SW 1271 (cell line): ENCODE measurements at regions not wholly inside any gene's neighbourhood (a gene's known extent, or its start where the extent isn't known, plus 50 kb on each side); places are given as distances from the start of the nearest gene placed in this dataset.

Experiments used
- DNase-seq, 2 experiments: peaks; one replicate each; lab custom pipeline; 2025; lab: John Stamatoyannopoulos, UW

GRCh38 chr5:5005353-5005752 is 134.8 kb upstream of the ADAMTS16 start:
- no peak for DNase-seq

GRCh38 chr5:5006548-5006947 is 133.6 kb upstream of the ADAMTS16 start:
- no peak for DNase-seq

DNA sequence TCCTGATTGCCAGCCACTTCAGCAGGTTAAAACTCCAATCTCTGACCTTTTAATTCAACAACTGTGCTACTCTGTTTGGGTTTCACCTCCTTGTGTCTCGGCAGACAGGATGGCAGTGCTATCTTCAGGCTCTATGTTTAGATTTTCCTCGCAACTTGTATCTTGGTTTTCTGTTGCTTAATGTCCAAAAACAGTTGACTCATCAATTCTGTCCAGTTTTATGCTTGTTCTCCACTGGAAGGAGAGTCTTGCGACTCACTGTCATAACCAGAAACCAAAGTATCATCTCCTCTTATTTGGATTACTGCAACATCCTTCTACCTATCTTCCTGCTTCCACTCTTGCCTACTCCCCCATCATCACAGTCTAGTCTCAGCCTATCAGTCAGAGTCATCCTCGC is 130.9 kb upstream of the ADAMTS16 start:
- DNase-seq, result no peak

- no peak for DNase-seq
Observed at GRCh38 chr5:5011151-5011550, 129.0 kb upstream of the ADAMTS16 start.

GRCh38 chr5:5014586-5015235 is 125.4 kb upstream of the ADAMTS16 start:
- no peak for DNase-seq

DNA sequence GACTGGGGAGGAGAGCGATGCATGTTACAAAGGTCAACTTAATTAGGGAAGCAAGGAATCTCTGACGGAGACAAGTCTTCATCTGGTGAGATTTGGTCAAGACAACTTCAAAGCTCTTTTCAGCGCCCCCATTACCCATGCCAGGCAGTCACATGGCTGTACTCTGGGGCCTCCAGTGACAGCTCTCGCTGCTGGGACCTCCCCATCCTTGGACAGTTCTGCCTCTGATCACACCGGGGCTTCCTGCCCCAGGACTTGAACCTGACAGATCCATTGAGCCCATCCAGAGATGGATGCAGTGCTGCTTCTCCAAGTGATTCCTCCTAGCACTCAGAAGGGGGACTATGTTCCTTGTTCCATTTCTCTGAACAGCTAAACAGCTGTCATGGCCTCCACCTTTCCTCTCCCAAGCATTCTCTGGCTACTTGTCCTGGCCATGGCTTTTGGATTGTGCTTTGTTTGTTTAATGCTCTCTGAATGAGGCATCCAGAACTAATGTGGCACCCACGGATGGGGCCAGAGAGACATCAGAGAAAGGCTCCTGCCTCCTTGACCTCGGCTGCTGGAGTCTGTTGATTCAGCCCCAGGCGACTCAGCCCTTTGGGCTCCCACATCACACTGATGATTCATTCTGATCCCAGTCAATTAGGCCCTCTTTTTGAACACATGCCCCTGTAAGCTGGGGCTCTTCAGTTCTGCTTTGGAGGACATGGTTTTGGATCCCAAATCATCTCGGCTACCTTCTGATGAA is 122.1 kb upstream of the ADAMTS16 start:
- DNase-seq, result no peak

DNA sequence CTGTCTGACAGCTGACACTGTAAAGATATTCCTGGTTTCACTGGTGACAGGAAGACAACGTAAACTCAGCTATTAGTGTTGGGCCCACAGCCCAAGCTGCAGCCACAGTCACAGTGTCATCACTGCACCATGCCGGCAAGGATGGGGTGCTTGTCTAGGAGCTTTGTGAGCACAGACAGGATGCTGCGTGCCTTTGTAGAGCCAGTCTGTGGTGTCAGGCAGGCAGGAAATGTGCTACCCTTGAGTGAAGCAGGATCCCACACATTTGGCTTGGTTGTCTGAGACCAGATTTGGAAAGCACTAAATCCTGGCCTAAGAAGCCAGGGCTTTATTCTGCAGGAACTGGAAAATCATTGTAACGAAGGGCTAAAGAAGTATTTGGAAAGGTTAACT is 121.6 kb upstream of the ADAMTS16 start:
- no peak for DNase-seq

- DNase-seq, result no peak
Observed at GRCh38 chr5:5021436-5021835, 118.7 kb upstream of the ADAMTS16 start.

- DNase-seq, result no peak
Observed at GRCh38 chr5:5025098-5025773, 114.9 kb upstream of the ADAMTS16 start.

DNA sequence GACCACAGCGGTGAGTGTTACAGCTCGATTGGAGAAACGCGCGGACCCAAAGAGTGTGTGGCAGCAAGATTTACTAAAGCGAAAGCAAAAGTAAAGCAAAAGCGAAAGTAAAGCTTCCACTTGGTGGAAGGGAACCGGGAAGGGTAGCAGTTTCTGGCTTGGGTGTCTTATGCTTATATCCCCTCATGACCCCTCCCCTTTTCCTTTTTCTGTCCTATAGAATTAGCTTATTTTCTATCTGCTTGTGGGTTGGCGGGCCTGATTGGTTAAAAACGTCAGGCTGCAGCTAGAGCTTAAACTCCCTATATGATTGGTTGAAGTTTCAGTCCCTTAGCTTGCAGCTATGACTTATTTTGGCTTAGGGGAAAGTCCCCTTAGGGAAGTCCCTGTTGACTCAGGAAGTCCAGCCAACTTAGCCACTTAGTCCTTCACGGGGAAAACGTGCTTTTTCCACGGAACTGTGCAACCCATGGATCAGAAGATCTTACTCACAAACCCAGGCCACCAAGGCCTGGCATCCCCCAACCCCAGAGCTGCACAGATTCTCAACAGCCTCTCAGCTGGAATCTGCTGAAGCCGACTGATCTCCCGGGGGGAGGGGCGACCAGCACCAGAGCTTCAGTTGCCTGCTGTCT is 114.2 kb upstream of the ADAMTS16 start:
- peak in 1 of 2 experiments; percentile 62 for DNase-seq

GRCh38 chr5:5026409-5026785 is 113.7 kb upstream of the ADAMTS16 start:
- no peak for DNase-seq

GRCh38 chr5:5031665-5032064 is 108.5 kb upstream of the ADAMTS16 start:
- DNase-seq, result no peak

GRCh38 chr5:5037674-5038073 is 102.5 kb upstream of the ADAMTS16 start:
- DNase-seq, result no peak

DNA sequence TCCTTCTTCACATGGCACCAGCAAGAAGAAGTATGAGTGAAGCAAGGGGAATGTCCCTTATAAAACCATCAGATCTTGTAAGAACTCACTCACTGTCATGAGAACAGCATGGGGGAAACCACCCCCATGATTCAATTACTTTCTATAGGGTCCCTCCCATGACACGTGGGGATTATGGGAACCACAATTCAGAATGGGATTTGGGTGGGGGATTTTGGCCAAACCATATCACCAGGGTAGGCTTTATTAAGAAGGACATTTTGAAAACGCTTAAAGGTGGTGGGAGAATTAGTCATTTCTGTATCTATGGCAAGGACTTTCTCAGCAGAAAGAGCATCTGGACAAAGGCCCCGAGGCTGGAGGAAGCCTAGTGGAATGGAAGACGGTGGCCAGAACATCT is 100.2 kb upstream of the ADAMTS16 start:
- DNase-seq, result no peak

DNA sequence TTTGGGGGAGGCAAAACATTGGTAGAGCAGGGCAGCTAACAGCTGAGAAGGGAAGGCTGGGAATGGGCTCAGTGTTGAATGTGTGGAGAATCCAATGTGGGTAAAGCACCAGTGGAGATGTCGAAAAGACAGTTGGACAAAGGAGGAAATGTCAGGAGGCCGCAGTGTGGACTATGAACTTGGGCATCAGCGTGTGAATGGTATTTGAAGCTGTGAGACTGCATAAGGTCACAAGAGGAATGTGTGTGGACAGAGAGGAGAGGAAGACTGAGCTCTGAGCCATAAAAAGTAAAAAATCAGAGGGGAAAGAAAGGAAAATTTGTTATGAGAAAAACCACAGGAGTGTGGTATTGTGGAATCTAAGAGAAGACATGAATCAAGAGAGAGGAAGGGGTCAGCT is 99.4 kb upstream of the ADAMTS16 start:
- no peak for DNase-seq

DNA sequence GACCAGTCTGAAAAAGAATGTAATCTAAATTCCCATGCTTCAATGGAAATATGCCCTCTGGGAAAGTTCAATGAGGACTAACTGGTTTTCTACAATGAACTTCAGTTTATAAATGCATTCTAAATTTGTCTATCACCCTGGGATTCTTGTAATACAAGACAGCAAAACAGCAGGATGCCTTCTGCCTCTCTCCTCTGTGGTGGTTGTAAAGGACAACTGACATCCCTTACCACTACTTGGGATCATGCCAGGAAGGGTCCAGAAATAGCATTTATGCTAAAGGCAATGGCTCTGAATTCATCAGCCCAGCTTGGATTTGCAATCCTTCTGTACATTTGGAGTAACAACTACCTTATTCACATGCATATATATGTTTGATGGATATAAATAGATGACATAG is 97.3 kb upstream of the ADAMTS16 start:
- DNase-seq, result no peak

GRCh38 chr5:5043346-5043745 is 96.8 kb upstream of the ADAMTS16 start:
- DNase-seq, result no peak

DNA sequence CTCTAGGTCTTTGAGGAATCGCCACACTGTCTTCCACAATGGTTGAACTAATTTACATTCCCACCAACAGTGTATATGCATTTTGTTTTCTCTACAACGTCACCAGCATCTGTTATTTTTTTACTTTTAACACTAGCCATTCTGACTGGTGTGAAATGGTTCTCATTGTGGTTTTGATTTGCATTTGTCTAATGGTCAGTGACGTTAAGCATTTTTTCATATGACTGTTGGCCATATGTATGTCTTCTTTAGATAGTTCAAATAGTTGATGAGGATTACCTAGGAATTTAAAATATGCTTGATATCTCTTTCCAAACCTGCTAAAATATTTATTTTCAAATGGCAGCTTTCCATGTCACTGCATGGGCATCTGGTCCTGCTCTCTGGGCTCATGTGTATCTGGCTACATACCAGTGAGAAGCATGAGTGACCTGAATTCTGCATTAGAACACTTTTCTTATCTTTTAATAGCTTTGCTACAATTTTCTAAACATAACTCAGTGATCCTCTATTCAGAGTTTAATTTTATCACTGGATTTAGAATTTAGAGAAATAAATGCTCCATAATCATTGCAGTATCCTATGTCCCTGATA is 95.8 kb upstream of the ADAMTS16 start:
- no peak for DNase-seq

DNA sequence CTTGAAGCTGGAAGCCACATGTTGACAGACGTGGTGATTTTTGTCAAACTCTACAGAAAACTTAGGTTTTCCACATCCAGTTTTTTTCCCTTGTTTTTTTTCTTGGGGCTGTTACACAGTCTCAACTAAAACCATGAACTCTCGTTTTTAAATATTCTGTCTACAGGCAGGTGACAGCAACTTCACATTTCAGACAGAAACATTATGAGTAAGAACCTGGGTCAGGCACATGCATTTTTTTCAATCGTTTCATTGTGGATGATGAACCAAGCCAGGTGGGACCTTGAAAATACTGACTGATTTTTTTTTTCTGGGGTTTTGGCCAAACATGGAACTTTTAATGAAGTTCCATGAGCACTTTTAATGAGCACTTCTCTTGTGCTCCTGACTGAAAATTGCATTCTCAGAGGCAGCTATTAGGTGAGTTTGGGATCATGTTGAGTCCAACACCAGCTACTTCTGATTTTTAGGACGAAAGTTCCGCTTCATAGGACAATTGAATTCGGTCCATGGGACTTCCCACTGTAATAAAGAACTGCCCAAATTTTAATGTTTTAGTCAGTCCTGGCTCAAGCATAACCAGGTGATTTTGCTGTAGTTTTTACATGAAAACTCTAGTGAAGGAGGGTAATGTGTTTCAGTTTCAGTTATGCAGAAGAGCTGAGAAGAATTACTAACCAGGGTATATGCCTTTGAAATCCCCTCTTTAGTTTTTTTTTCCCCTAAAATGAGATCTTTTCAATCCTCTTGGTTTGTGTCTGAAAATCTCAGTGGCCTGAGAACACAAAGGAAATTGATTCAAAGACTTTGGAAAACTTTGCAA is 93.2 kb upstream of the ADAMTS16 start:
- DNase-seq, result no peak

GRCh38 chr5:5050801-5051200 is 89.3 kb upstream of the ADAMTS16 start:
- DNase-seq, result no peak

GRCh38 chr5:5055712-5056111 is 84.4 kb upstream of the ADAMTS16 start:
- DNase-seq, result no peak

DNA sequence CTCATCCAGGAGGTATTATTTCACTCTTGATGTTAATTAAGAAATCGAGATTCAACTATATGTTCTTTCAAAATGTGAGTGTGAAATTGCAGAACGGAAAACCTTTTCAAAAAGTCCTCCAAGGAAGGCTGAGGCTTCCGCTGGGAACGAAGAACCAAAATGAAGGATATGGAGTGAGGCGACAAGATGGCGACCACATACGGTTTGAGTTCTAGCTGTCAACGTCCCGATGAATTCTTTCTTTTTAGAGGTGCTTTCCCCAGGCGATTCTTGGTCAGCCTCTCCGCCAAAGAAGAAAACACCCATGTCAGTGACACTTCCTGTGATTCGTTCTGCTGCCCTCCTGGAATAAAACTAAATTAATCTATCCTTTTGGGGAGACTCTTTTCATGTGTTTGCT is 78.3 kb upstream of the ADAMTS16 start:
- DNase-seq, result no peak
